ENCODE measurements at regions not wholly inside any gene's neighbourhood (a gene's known extent, or its start where the extent isn't known, plus 50 kb on each side); places are given as distances from the start of the nearest gene placed in this dataset.
"Not testable (repeated sequence)": the region's sequence is repeated elsewhere in the genome, so short reads cannot be mapped to it uniquely, and the experiment has no call there.

GRCh38 chr4:1548827-1549637 lies 135.1 kb downstream of the FAM53A start:
- peak; percentile 94 for TF ChIP-seq CTCF (IDR thresholded peaks at IDR 0.05)
- H3K9me3 ChIP-seq; H3K36me3 ChIP-seq (ENCODE audit: insufficient read depth in 1 of 2, low read depth in 1 of 2); H3K4me1 ChIP-seq; H3K27ac ChIP-seq; intact Hi-C loops (cut with DNase I): not testable (repeated sequence)
- H3K27me3 ChIP-seq (ENCODE audit: insufficient read depth in 3 of 3, low read length in 2 of 3), result peaks cover 0 to 14% (median 12%) of the 10 kb centered on the region in 3 donors
- H3K4me3 ChIP-seq, result peak overlapping the region; percentile 57
- WGBS, 3 donors, result 13 to 15% (median 13%) methylated on average over 30 to 33 of the region's 33 CpGs
- DNase-seq (peak; percentile 52 to 66), ATAC-seq (peak; percentile 82 to 92 (median 86))

GRCh38 chr4:1547856-1548826 lies 136.0 kb downstream of the FAM53A start:
- ATAC-seq (peak; percentile 23 to 75 (median 60)), DNase-seq (peak; percentile 58 to 73)
- 38 to 54% (median 44%) methylated on average over 42 of the region's 42 CpGs for WGBS, 3 donors
- intact Hi-C loops (cut with DNase I), result no loop called here
- Histone ChIP-seq H3K27me3 (ENCODE audit: insufficient read depth in 3 of 3, low read length in 2 of 3) (peaks cover 0 to 7% (median 5%) of the 10 kb centered on the region in 3 donors), H3K36me3 (ENCODE audit: insufficient read depth in 1 of 2, low read depth in 1 of 2) (no peaks in the 10 kb centered on the region), H3K4me1 (no peaks in the 10 kb centered on the region), H3K4me3 (peak overlapping the region; percentile 57), H3K9me3 (no peaks in the 10 kb centered on the region), H3K27ac (no peak overlapping the region)
- TF ChIP-seq CTCF (IDR thresholded peaks at IDR 0.05), result no peak

DNA sequence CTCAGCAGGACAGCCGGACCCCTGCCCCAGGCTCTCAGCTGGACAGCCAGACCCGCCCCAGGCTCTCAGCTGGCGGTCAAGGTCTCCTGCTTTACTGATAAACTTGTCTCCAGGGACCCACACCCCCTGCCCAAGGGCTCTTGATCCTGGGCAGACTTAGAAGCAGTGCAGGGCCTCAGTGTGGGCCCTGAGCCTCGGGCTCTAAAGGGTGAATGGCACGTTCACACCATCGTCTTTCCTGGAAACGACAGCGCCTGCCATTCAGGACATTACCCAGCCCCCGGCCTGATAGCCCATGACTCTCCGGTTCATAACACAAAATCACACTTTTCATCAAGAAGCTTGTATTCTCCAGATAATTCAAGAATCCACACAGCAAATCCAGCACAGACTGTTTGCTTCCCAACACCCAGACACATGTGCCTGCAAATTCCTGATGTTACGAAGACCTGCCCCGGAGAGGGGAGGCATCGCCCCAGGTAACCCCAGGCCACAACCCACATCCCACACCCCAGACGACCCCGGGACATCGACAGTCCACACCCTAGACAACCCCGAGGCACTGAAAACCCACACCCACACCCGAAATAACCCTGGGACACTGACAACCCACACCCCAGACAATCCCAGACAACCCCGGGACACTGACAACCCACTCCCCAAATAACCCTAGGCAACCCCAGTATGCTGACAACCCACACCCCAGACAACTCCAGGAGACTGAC lies 136.8 kb downstream of the FAM53A start:
- ATAC-seq, result no peak
- TF ChIP-seq CTCF (IDR thresholded peaks at IDR 0.05), result no peak
- H3K27ac ChIP-seq, result peak overlapping the region; percentile 23
- peaks cover 0 to 5% (median 4%) of the 10 kb centered on the region in 3 donors for H3K27me3 ChIP-seq (ENCODE audit: insufficient read depth in 3 of 3, low read length in 2 of 3)
- peak; percentile 11 to 35 for DNase-seq
- intact Hi-C loops (cut with DNase I), result no loop called here
- 72 to 75% (median 74%) methylated on average over 18 to 19 of the region's 19 CpGs for WGBS, 3 donors
- H3K36me3 ChIP-seq (ENCODE audit: insufficient read depth in 1 of 2, low read depth in 1 of 2), result no peaks in the 10 kb centered on the region
- H3K4me3 ChIP-seq, result peak overlapping the region; percentile 44
- H3K9me3 ChIP-seq, result no peaks in the 10 kb centered on the region
- H3K4me1 ChIP-seq, result no peaks in the 10 kb centered on the region

GRCh38 chr4:1544861-1545281 lies 138.6 kb upstream of the NKX1-1 start:
- intact Hi-C loops (cut with DNase I), result no loop called here
- 56 to 67% (median 65%) methylated on average over 18 of the region's 18 CpGs for WGBS, 3 donors
- DNase-seq (peak; percentile 9 to 33), ATAC-seq (no peak)
- no peaks in the 10 kb centered on the region for H3K4me1 ChIP-seq
- no peaks in the 10 kb centered on the region for H3K9me3 ChIP-seq
- H3K36me3 ChIP-seq (ENCODE audit: insufficient read depth in 1 of 2, low read depth in 1 of 2), result no peaks in the 10 kb centered on the region
- no peak overlapping the region for H3K4me3 ChIP-seq
- no peak overlapping the region for H3K27ac ChIP-seq
- TF ChIP-seq CTCF (IDR thresholded peaks at IDR 0.05), result no peak
- no peaks in the 10 kb centered on the region for H3K27me3 ChIP-seq (ENCODE audit: insufficient read depth in 3 of 3, low read length in 2 of 3)

DNA sequence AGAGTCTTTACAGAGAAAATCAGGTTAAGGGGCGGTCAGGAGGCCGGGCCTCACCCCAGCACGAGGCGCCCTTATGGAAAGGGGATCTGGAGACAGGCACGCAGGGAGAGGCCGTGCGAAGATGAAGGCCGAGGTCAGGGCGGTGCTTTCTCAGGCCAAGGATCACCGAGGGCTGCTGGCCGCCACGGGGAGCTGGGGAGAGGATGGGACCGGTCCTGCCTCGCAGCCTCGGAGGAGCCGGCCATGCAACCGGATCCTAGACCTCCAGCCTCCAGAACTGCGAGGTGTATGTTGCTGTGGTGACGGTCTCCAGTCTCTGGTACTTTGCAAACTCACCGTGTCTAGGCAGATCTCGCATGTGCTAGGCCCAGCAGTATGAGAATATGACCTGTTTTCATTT lies 138.2 kb upstream of the NKX1-1 start:
- H3K36me3 ChIP-seq (ENCODE audit: insufficient read depth in 1 of 2, low read depth in 1 of 2); intact Hi-C loops (cut with DNase I); H3K4me3 ChIP-seq; H3K27me3 ChIP-seq (ENCODE audit: insufficient read depth in 3 of 3, low read length in 2 of 3); H3K27ac ChIP-seq; H3K9me3 ChIP-seq; H3K4me1 ChIP-seq; ATAC-seq: not testable (repeated sequence)
- DNase-seq, result peak; percentile 3 to 28
- 68 to 81% (median 77%) methylated on average over 21 of the region's 21 CpGs for WGBS, 3 donors
